Tibial nerve (tissue), 3 donors: ENCODE measurements at regions not wholly inside any gene's neighbourhood (a gene's known extent, or its start where the extent isn't known, plus 50 kb on each side); places are given as distances from the start of the nearest gene placed in this dataset.

Experiments used
- CTCF ChIP-seq, 5 experiments: fragments of 200-600 bp in 3 of 5; fragments of 450-650 bp in 2 of 5; sonication (generic) in 3 of 5; IDR thresholded peaks; one replicate each; pipeline ENCODE4 v1.5.1; 2016 to 2019; ENCODE audit warnings: antibody characterized with exemption in 5 of 5, mild to moderate bottlenecking in 3 of 5, moderate library complexity in 2 of 5
- POLR2A ChIP-seq, 2 donors: fragments of 450-650 bp; IDR thresholded peaks; one replicate each; pipeline ENCODE4 v1.6.1; 2017; ENCODE audit warnings: antibody characterized with exemption in 2 of 2, mild to moderate bottlenecking in 2 of 2, moderate library complexity in 2 of 2

GRCh38 chr12:124504273-124505000, 63.0 kb downstream of the NCOR2 start:
- TF ChIP-seq CTCF (IDR thresholded peaks at IDR 0.05) = no peak
- TF ChIP-seq POLR2A (IDR thresholded peaks at IDR 0.05) = no peak
